Activated gamma-delta T cell treated with Interleukin-2 at 50 U/mL for 16 hours (primary cell): ENCODE measurements at regions not wholly inside any gene's neighbourhood (a gene's known extent, or its start where the extent isn't known, plus 50 kb on each side); places are given as distances from the start of the nearest gene placed in this dataset.

Source experiments
- DNase-seq: peaks from one replicate; pipeline ENCODE4 v3.0.0-alpha.2; 2020

GRCh38 chr3:144235489-144235888 lies 263.9 kb downstream of the DIPK2A start:
- DNase-seq = no peak

GRCh38 chr3:144237351-144237750 lies 265.7 kb downstream of the DIPK2A start:
- DNase-seq = no peak

GRCh38 chr3:144241404-144241803 lies 269.8 kb downstream of the DIPK2A start:
- DNase-seq = no peak

- DNase-seq = no peak
These were observed 271.1 kb downstream of the DIPK2A start for GRCh38 chr3:144242747-144243146.

GRCh38 chr3:144244662-144245061 lies 273.0 kb downstream of the DIPK2A start:
- no peak for DNase-seq

GRCh38 chr3:144252896-144253295 lies 281.3 kb downstream of the DIPK2A start:
- no peak for DNase-seq

- DNase-seq = no peak
These were observed 285.8 kb downstream of the DIPK2A start for GRCh38 chr3:144257381-144257780.

- DNase-seq = no peak
These were observed 287.6 kb downstream of the DIPK2A start for GRCh38 chr3:144259267-144259666.

GRCh38 chr3:144263706-144264105 lies 292.1 kb downstream of the DIPK2A start:
- no peak for DNase-seq

- no peak for DNase-seq
These were observed 292.7 kb downstream of the DIPK2A start for GRCh38 chr3:144264350-144264749.

GRCh38 chr3:144264794-144265193 lies 293.2 kb downstream of the DIPK2A start:
- DNase-seq = no peak

- DNase-seq = no peak
These were observed 294.0 kb downstream of the DIPK2A start for GRCh38 chr3:144265542-144266100.

GRCh38 chr3:144270100-144270499 lies 298.5 kb downstream of the DIPK2A start:
- DNase-seq = no peak

GRCh38 chr3:144272680-144273079 lies 301.1 kb downstream of the DIPK2A start:
- DNase-seq = no peak

GRCh38 chr3:144273601-144274000 lies 302.0 kb downstream of the DIPK2A start:
- DNase-seq = no peak

GRCh38 chr3:144275005-144275404 lies 303.4 kb downstream of the DIPK2A start:
- DNase-seq = no peak

- DNase-seq = no peak
These were observed 310.7 kb downstream of the DIPK2A start for GRCh38 chr3:144282313-144282712.

- no peak for DNase-seq
These were observed 314.8 kb downstream of the DIPK2A start for GRCh38 chr3:144286235-144286910.

- no peak for DNase-seq
These were observed 315.4 kb downstream of the DIPK2A start for GRCh38 chr3:144287001-144287400.

- no peak for DNase-seq
These were observed 317.4 kb downstream of the DIPK2A start for GRCh38 chr3:144289057-144289456.

- DNase-seq = no peak
These were observed 323.3 kb downstream of the DIPK2A start for GRCh38 chr3:144294659-144295538.

- DNase-seq = no peak
These were observed 324.0 kb downstream of the DIPK2A start for GRCh38 chr3:144295613-144296012.

- no peak for DNase-seq
These were observed 325.2 kb downstream of the DIPK2A start for GRCh38 chr3:144296808-144297207.

- no peak for DNase-seq
These were observed 330.2 kb downstream of the DIPK2A start for GRCh38 chr3:144301863-144302262.
